Body of pancreas (tissue), 4 donors: ENCODE measurements at regions not wholly inside any gene's neighbourhood (a gene's known extent, or its start where the extent isn't known, plus 50 kb on each side); places are given as distances from the start of the nearest gene placed in this dataset.

Experiments used
- ATAC-seq: fragments of 150-250 bp; one replicate; pipeline ENCODE4 v1.9.1; 2016
- DNase-seq, 4 donors: peaks; one replicate each; pipeline ENCODE4 v3.0.0-alpha.2; 2019
- H3K27ac ChIP-seq, 4 donors: fragments of 200-600 bp; sonication (generic); 1 replicate in 3 of 4; 2 replicates in 1 of 4; pipeline versions ENCODE4 v1.5.1 to v1.6.1; 2016 to 2019; ENCODE audit warnings: mild to moderate bottlenecking in 1 of 4, mixed read lengths in 1 of 4, moderate library complexity in 1 of 4
- H3K27me3 ChIP-seq, 2 donors: fragments of 200-600 bp; sonication (generic); one replicate each; pipeline ENCODE4 v1.6.0; 2016; ENCODE audit warnings: mild to moderate bottlenecking in 1 of 2
- H3K36me3 ChIP-seq, 2 donors: fragments of 200-600 bp; sonication (generic); replicated peaks in 1 of 2; 2 replicates each; pipeline ENCODE4 v1.5.1; 2016; ENCODE audit warnings: low read depth in 2 of 2; ENCODE audit not compliant: insufficient read depth in 1 of 2
- H3K4me1 ChIP-seq: fragments of 200-600 bp; sonication (generic); one replicate; pipeline ENCODE4 v1.6.0; 2016
- H3K4me3 ChIP-seq, 2 donors: fragments of 200-600 bp; sonication (generic); 1 replicate in 1 of 2; 2 replicates in 1 of 2; pipeline ENCODE4 v1.5.1; 2016 to 2019
- H3K9me3 ChIP-seq, 3 donors: fragments of 200-600 bp; sonication (generic); 1 replicate in 2 of 3; 2 replicates in 1 of 3; pipeline ENCODE4 v1.5.1; 2016
- CTCF ChIP-seq, 7 experiments: fragments of 450-650 bp in 4 of 7; fragments of 200-600 bp in 3 of 7; sonication (generic) in 3 of 7; IDR thresholded peaks; one replicate each; pipeline ENCODE4 v1.5.1; 2016 to 2019; ENCODE audit warnings: antibody characterized with exemption in 7 of 7
- POLR2A ChIP-seq, 3 donors: fragments of 450-650 bp; IDR thresholded peaks; one replicate each; pipeline ENCODE4 v1.6.1; 2016; ENCODE audit warnings: antibody characterized with exemption in 3 of 3, mild to moderate bottlenecking in 2 of 3
- WGBS, 2 donors: methylation state at CpG; one replicate each; pipeline ENCODE4 v1.1.5; 2017; 5-methylcytosine and 5-hydroxymethylcytosine counted together
- intact Hi-C: fragments of 100-400 bp; cut with DNase I; formaldehyde crosslinking; loops from one replicate; pipeline ENCODE4 v1.15.1; 2023

DNA sequence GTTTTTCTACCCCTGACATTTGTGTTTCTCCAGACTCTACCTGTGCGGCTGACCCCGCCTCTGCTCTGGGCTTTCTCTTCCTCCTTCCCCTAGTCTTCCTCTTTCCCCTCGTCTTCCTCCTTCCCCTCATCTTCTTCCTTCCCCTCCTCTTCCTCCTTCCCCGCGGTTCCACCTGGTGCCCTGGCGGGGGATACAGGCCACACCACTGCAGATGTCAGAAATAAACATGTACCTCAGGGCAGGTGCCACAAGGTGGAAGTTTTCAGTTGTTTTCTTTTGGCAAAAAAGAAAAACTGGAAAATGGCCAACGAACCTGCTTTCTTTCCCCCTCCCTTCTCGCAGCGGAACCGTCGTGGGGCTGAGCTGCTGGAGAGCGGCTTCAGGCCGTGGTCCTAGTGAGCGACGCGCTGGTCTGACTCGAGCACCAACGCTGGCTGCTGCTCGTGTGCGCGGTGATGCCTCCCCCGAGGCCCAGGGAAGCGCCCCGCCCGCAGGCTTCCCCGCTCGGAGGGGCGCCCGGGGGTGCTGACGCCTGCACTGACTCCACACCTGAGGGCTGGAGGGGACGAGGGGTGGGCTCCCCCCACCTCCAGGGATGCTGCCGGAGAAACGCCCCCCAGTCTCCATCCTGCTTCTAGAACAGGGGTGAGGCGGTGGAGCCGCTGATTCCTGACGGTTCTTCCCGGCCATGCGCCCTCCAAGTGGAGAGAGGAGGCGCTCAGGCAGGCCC lies 83.7 kb upstream of the ZNF516 start:
- no peaks in the 10 kb centered on the region for H3K36me3 ChIP-seq
- ATAC-seq (no peak), DNase-seq (no peak)
- H3K27ac ChIP-seq: no peak overlapping the region
- H3K9me3 ChIP-seq: no peaks in the 10 kb centered on the region
- H3K4me1 ChIP-seq: no peaks in the 10 kb centered on the region
- 21 to 25% methylated on average over 21 to 39 of the region's 39 CpGs for WGBS, 2 donors
- TF ChIP-seq CTCF (IDR thresholded peaks at IDR 0.05) (no peak), POLR2A (IDR thresholded peaks at IDR 0.05) (no peak)
- intact Hi-C loops: no loop called here
- H3K4me3 ChIP-seq: no peak overlapping the region
- H3K27me3 ChIP-seq: no peaks in the 10 kb centered on the region

DNA sequence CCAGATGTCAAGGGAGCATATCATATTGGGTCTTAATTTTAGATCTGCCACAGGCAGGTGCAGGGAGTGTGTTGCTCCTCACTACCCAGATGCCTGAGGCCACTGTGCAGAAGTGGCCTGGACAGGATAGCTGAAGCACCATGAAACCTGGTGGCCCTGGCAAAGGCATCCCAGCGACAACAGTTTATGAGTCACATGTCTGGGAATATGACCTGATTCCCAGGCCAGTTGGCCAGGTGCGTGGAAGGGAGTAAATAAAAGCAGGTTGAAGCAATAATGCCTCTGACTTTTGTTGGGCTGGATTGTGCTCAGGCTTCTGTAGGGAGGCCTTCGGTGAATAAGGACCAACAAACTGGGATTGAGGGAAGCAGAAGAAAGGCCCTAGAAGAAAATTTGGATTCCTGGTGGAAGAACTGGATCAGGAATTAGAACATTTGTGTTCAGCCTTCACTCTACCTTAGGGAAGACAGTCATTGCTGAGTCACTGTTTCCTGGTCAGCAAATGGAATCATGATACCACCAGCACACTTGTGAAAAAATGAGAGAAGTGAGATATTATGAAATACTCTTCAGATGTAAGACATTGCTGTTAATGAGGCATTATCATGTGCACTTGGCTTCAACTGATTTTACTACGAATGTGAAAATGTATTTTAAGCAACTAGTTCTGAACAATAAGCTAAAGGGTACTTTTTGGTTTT lies 78.4 kb upstream of the ZNF516 start:
- Histone ChIP-seq H3K27me3 (no peaks in the 10 kb centered on the region), H3K9me3 (no peaks in the 10 kb centered on the region), H3K36me3 (no peaks in the 10 kb centered on the region), H3K27ac (no peak overlapping the region), H3K4me1 (no peaks in the 10 kb centered on the region), H3K4me3 (no peak overlapping the region)
- ATAC-seq: no peak
- 61 to 72% methylated on average over 4 of the region's 4 CpGs for WGBS, 2 donors
- TF ChIP-seq CTCF (IDR thresholded peaks at IDR 0.05): no peak
- no peak for TF ChIP-seq POLR2A (IDR thresholded peaks at IDR 0.05)
- no peak for DNase-seq
- intact Hi-C loops: no loop called here

DNA sequence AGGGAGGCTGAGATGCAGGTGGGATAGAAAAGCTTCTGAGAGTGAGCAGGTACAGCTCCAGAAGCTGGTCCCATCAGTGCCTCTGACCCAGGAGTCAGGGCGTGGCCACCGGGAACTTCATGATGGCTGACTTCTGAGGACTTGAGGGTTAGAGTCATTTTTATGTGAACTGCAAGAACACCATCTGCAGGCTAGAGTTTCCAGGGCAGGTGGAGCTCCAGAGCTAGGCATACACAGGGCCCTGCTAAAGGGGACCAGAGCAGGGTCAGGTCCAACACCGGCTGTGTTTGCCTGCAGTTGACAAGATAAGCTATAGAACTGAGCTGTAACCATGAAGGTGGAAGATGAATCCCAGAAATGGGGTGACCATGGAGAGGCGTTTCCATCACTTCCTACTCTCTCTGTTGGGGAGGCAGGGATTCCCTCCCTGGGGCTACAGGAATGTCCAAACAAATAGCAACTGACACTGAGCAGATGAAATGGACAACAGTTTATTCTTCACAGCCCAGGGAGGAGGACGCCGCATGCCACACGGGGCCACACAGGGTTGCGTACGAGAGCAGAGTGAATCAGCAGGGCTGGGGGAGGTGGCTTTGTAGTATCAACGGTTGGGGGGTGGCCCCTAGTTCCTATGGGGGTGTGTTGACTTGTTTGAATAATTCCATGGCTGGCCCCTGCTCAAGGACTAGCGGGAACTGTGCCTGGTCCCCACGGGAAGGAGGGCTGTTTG lies 77.6 kb upstream of the ZNF516 start:
- H3K27ac ChIP-seq: no peak overlapping the region
- H3K4me1 ChIP-seq: no peaks in the 10 kb centered on the region
- H3K36me3 ChIP-seq: no peaks in the 10 kb centered on the region
- no peaks in the 10 kb centered on the region for H3K27me3 ChIP-seq
- TF ChIP-seq POLR2A (IDR thresholded peaks at IDR 0.05) (no peak), CTCF (IDR thresholded peaks at IDR 0.05) (no peak)
- H3K9me3 ChIP-seq: no peaks in the 10 kb centered on the region
- intact Hi-C loops: no loop called here
- DNase-seq: no peak
- no peak overlapping the region for H3K4me3 ChIP-seq
- 63 to 74% methylated on average over 10 to 12 of the region's 12 CpGs for WGBS, 2 donors
- no peak for ATAC-seq

- Histone ChIP-seq H3K36me3 (no peaks in the 10 kb centered on the region), H3K27ac (no peak overlapping the region), H3K4me1 (no peaks in the 10 kb centered on the region), H3K4me3 (no peak overlapping the region), H3K27me3 (no peaks in the 10 kb centered on the region), H3K9me3 (no peaks in the 10 kb centered on the region)
- DNase-seq: no peak
- intact Hi-C loops: no loop called here
- WGBS, 2 donors: 63 to 82% methylated on average over 3 of the region's 3 CpGs
- no peak for ATAC-seq
- TF ChIP-seq CTCF (IDR thresholded peaks at IDR 0.05) (no peak), POLR2A (IDR thresholded peaks at IDR 0.05) (no peak)
Measured at GRCh38 chr18:76571689-76572088, 76.6 kb upstream of the ZNF516 start.
